ENCODE measurements at regions not wholly inside any gene's neighbourhood (a gene's known extent, or its start where the extent isn't known, plus 50 kb on each side); places are given as distances from the start of the nearest gene placed in this dataset.
"Not testable (repeated sequence)": the region's sequence is repeated elsewhere in the genome, so short reads cannot be mapped to it uniquely, and the experiment has no call there.

DNA sequence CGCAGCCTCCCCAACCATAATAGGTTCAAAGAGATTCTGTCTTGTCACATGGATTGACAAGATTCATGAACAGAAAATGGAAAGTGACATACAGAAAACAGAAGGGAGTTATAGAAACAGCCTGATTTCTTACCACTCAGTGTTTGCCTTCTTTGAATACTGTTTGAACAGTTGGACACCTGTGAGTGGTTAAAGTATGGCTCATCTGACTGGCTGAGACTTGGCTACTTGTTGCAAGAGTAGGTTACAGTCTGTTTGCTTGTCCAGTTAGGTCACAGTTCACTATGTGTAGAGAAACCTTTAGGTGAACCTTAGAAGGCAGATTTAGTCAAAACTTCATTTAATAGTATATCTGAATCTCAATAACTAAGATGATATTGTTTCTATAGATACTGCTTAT, 1003.9 kb upstream of the EPHA6 start:
- in situ Hi-C loops (cut with HindIII; ENCODE audit: low sequenced_read_pairs): no loop called here
- TF ChIP-seq, protein P1, sequence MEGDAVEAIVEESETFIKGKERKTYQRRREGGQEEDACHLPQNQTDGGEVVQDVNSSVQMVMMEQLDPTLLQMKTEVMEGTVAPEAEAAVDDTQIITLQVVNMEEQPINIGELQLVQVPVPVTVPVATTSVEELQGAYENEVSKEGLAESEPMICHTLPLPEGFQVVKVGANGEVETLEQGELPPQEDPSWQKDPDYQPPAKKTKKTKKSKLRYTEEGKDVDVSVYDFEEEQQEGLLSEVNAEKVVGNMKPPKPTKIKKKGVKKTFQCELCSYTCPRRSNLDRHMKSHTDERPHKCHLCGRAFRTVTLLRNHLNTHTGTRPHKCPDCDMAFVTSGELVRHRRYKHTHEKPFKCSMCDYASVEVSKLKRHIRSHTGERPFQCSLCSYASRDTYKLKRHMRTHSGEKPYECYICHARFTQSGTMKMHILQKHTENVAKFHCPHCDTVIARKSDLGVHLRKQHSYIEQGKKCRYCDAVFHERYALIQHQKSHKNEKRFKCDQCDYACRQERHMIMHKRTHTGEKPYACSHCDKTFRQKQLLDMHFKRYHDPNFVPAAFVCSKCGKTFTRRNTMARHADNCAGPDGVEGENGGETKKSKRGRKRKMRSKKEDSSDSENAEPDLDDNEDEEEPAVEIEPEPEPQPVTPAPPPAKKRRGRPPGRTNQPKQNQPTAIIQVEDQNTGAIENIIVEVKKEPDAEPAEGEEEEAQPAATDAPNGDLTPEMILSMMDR (IDR thresholded peaks at IDR 0.05; ENCODE audit: low read depth, low read length, missing control alignments): no peak
- no peak for DNase-seq (ENCODE audit: low read depth)
- no peak overlapping the region for H3K4me3 ChIP-seq (ENCODE audit: low read depth, low read length)

DNA sequence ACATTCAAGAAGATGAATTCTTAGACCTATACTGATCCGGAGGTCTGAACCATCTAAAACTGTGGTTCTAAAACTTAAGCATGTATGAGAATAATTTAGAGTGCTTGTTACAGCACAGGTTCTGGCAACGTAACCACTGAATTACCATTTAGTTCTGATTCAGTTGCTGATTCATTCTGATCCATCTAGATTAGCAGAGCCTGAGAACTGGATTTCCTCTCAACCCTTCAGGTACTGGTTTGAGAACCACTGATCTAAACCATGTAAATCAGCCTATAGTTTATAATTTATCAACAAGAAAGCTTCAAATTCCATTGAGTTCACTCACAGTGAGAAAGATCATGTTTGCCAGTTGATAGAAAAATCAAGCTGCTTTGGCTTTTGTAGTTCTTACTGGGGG, 1001.1 kb upstream of the EPHA6 start:
- TF ChIP-seq, protein P1 (IDR thresholded peaks at IDR 0.05; ENCODE audit: low read depth, low read length, missing control alignments): no peak
- in situ Hi-C loops (cut with HindIII; ENCODE audit: low sequenced_read_pairs): no loop called here
- H3K4me3 ChIP-seq (ENCODE audit: low read depth, low read length): no peak overlapping the region
- DNase-seq (ENCODE audit: low read depth): no peak

DNA sequence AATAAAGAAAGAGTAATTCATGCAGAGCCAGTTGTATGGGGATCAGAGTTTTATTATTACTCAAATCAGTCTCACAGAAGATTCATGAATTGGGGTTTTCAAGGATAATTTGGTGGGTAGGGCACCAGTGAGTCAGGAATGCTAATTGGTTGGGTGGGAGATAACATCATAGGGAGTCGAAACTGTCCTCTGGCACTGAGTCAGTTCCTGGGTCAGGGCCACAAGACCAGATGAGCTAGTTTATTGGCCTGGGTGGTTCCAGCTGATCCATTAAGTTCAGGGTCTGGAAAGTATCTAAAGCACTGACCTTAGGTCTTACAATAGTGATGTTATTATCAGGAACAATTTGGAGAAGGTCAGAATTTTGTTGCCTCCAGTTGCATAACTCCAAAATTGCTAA, 998.6 kb upstream of the EPHA6 start:
- H3K4me3 ChIP-seq (ENCODE audit: low read depth, low read length): no peak overlapping the region
- in situ Hi-C loops (cut with HindIII; ENCODE audit: low sequenced_read_pairs): no loop called here
- TF ChIP-seq, protein P1 (IDR thresholded peaks at IDR 0.05; ENCODE audit: low read depth, low read length, missing control alignments): no peak
- DNase-seq (ENCODE audit: low read depth): no peak

DNA sequence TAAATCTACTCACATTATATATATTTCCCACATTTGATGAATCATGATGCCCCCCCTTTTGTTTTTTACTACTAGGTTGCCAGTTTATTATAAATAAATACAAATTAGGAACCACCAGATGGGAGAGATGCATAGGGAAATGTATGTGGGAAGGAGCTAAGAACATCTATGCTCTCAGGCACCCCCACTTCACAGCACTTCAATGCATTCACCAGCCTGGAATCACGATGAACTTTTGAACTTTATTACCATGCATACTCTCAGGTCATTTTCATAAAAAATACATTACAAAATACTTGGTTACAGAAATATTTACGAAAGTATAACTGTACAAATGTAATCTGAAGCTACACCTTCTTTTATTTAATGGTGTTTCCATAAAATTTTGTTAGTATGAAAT, 988.0 kb upstream of the EPHA6 start:
- in situ Hi-C loops (cut with HindIII; ENCODE audit: low sequenced_read_pairs): no loop called here
- no peak overlapping the region for H3K4me3 ChIP-seq (ENCODE audit: low read depth, low read length)
- no peak for DNase-seq (ENCODE audit: low read depth)
- TF ChIP-seq, protein P1 (IDR thresholded peaks at IDR 0.05; ENCODE audit: low read depth, low read length, missing control alignments): no peak

DNA sequence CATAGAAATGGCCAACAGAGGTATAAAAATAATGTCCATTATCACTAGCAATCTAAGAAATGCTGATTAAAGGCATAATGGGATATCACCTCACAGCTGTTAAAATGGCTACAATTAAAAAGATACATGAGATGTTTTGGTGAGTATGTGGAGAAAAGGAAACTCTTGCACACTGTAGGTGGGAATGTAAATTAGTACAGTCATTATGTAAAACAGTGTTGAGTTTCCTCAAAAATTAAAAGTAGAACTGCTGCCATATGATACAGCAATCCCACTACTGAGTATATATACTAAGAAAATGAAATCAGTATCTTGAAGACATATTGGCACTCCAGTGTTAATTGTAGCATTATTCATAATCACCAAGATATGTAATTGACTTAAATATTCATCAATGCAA, 982.2 kb upstream of the EPHA6 start:
- TF ChIP-seq, protein P1 (IDR thresholded peaks at IDR 0.05; ENCODE audit: low read depth, low read length, missing control alignments): no peak
- no peak overlapping the region for H3K4me3 ChIP-seq (ENCODE audit: low read depth, low read length)
- no peak for DNase-seq (ENCODE audit: low read depth)
- in situ Hi-C loops (cut with HindIII; ENCODE audit: low sequenced_read_pairs): no loop called here

DNA sequence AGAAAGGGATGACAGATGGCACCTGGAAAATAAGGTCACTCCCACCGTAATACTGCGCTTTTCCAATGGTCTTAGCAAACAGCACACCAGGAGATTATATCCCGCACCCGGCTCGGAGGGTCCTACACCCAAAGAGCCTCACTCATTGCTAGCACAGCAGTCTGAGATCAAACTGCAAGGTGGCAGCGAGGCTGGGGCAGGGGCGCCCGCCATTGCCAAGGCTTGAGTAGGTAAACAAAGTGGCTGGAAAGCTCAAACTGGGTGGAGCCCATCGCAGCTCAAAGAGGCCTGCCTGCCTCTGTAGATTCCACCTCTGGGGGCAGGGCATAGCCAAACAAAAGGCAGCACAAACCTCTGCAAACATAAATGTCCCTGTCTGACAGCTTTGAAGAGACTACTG, 953.8 kb upstream of the EPHA6 start:
- DNase-seq (ENCODE audit: low read depth); H3K4me3 ChIP-seq (ENCODE audit: low read depth, low read length); in situ Hi-C loops (cut with HindIII; ENCODE audit: low sequenced_read_pairs): not testable (repeated sequence)

DNA sequence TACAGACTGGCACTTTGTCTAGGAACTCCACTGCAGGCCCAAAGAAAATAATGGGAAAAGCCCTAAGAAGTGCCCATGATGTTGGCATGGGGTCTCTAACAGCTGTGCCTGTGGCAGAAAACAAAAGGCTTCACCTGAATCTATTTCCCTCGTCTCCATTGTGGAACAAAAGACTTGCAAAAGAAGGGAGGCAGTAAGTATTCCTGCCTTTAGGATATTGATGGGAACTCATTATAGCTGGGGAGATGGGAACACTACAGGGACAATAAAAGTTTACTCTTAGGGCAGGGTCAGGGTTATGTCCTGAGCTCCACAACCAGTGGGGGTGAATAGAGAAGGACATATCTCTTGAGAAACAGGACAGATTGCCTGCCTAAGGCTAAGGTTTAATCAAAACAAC, 930.6 kb upstream of the EPHA6 start:
- no peak overlapping the region for H3K4me3 ChIP-seq (ENCODE audit: low read depth, low read length)
- no peak for DNase-seq (ENCODE audit: low read depth)
- TF ChIP-seq, protein P1 (IDR thresholded peaks at IDR 0.05; ENCODE audit: low read depth, low read length, missing control alignments): no peak
- in situ Hi-C loops (cut with HindIII; ENCODE audit: low sequenced_read_pairs): no loop called here

All from astrocyte of the cerebellum (primary cell).